GM23338 (cell line): ENCODE measurements at regions not wholly inside any gene's neighbourhood (a gene's known extent, or its start where the extent isn't known, plus 50 kb on each side); places are given as distances from the start of the nearest gene placed in this dataset.
A peak's percentile ranks its signal among the peaks of the same experiment; 100 is the strongest.

Experiments
- ATAC-seq: fragments of 200-7000 bp; cut with Tn5 transposase; 3 replicates; pipeline ENCODE4 v1.9.1; 2020
- DNase-seq: peaks from one replicate; pipeline ENCODE4 v3.0.0-alpha.2; 2015; ENCODE audit warnings: low spot score
- H2AFZ ChIP-seq: fragments of 200-600 bp; sonication (generic); 2 replicates; pipeline ENCODE4 v1.8.0; 2016; ENCODE audit warnings: antibody characterized with exemption, mild to moderate bottlenecking, moderate library complexity
- H3F3A ChIP-seq: fragments of 200-600 bp; sonication (generic); replicated peaks from 2 replicates; pipeline ENCODE4 v1.8.0; 2017; ENCODE audit warnings: antibody characterized with exemption, mixed run types, low read depth
- H3K27ac ChIP-seq: fragments of 200-600 bp; sonication (generic); 2 replicates; pipeline ENCODE4 v1.6.1; 2016; ENCODE audit warnings: low read depth
- H3K27me3 ChIP-seq: fragments of 200-600 bp; sonication (generic); 2 replicates; pipeline ENCODE4 v1.8.0; 2016; ENCODE audit warnings: mild to moderate bottlenecking, mixed run types, moderate library complexity; ENCODE audit not compliant: insufficient read depth
- H3K36me3 ChIP-seq: fragments of 200-600 bp; sonication (generic); 2 replicates; pipeline ENCODE4 v1.8.0; 2016; ENCODE audit warnings: mild to moderate bottlenecking; ENCODE audit not compliant: insufficient read depth
- H3K4me1 ChIP-seq: fragments of 200-600 bp; sonication (generic); 2 replicates; pipeline ENCODE4 v1.8.0; 2016; ENCODE audit warnings: mild to moderate bottlenecking, moderate library complexity; ENCODE audit not compliant: insufficient read depth
- H3K4me2 ChIP-seq: fragments of 200-600 bp; sonication (generic); 2 replicates; pipeline ENCODE4 v1.7.1; 2017; ENCODE audit warnings: mixed run types
- H3K4me3 ChIP-seq: fragments of 200-600 bp; sonication (generic); 2 replicates; pipeline ENCODE4 v1.6.1; 2016; ENCODE audit warnings: mixed run types
- H3K79me2 ChIP-seq: fragments of 200-600 bp; sonication (generic); replicated peaks from 2 replicates; pipeline ENCODE4 v1.8.0; 2017; ENCODE audit warnings: mild to moderate bottlenecking; ENCODE audit not compliant: insufficient read depth
- H3K9me2 ChIP-seq: fragments of 200-600 bp; sonication (generic); 2 replicates; pipeline ENCODE4 v1.8.0; 2017; ENCODE audit not compliant: insufficient read depth
- H4K20me1 ChIP-seq: fragments of 200-600 bp; sonication (generic); replicated peaks from 2 replicates; pipeline ENCODE4 v1.8.0; 2017; ENCODE audit warnings: mild to moderate bottlenecking; ENCODE audit not compliant: insufficient read depth
- H3K27ac Mint-ChIP-seq: 2 replicates; pipeline ENCODE4 v1.8.0; 2020; ENCODE audit warnings: inconsistent platforms, mild to moderate bottlenecking, moderate library complexity, mixed read lengths
- H3K27me3 Mint-ChIP-seq: 3 replicates; pipeline ENCODE4 v1.8.0; 2022; ENCODE audit warnings: low read depth, mild to moderate bottlenecking, moderate library complexity, mixed read lengths, inconsistent platforms; ENCODE audit not compliant: insufficient read depth, poor library complexity
- H3K36me3 Mint-ChIP-seq: 3 replicates; pipeline ENCODE4 v1.8.0; 2021; ENCODE audit warnings: low read depth, mild to moderate bottlenecking, inconsistent platforms, moderate library complexity, mixed read lengths
- H3K4me1 Mint-ChIP-seq: 3 replicates; pipeline ENCODE4 v1.8.0; 2020; ENCODE audit warnings: mild to moderate bottlenecking, inconsistent platforms, mixed read lengths
- H3K4me3 Mint-ChIP-seq: 3 replicates; pipeline ENCODE4 v1.8.0; 2021; ENCODE audit warnings: moderate library complexity, mild to moderate bottlenecking, inconsistent platforms, mixed read lengths
- H3K9me3 Mint-ChIP-seq: 3 replicates; pipeline ENCODE4 v1.8.0; 2020; ENCODE audit warnings: moderate library complexity, mild to moderate bottlenecking, inconsistent platforms, mixed read lengths
- CREB1 ChIP-seq: fragments of 250-450 bp; sonication (Bioruptor Pico); IDR thresholded peaks from 2 replicates; pipeline ENCODE4 v1.5.0; 2020; ENCODE audit warnings: low read depth, mild to moderate bottlenecking, moderate library complexity
- ETS1 ChIP-seq: IDR thresholded peaks from 2 replicates; pipeline ENCODE4 v1.6.1; 2016; ENCODE audit warnings: antibody characterized with exemption
- EZH2phosphoT487 ChIP-seq: fragments of 200-600 bp; sonication (generic); IDR thresholded peaks from one replicate; pipeline ENCODE4 v1.8.1; 2018; ENCODE audit warnings: antibody characterized with exemption; ENCODE audit not compliant: unreplicated experiment
- JUNB ChIP-seq: IDR thresholded peaks from one replicate; pipeline ENCODE4 v1.6.1; 2016; ENCODE audit warnings: antibody characterized with exemption; ENCODE audit not compliant: unreplicated experiment
- NANOG ChIP-seq: IDR thresholded peaks from 2 replicates; pipeline ENCODE4 v1.6.1; 2016; ENCODE audit warnings: antibody characterized with exemption, borderline replicate concordance
- POLR2AphosphoS5 ChIP-seq: IDR thresholded peaks from 2 replicates; pipeline ENCODE4 v1.6.1; 2016; ENCODE audit warnings: antibody characterized with exemption, low read depth
- REST ChIP-seq: IDR thresholded peaks from one replicate; pipeline ENCODE4 v1.6.1; 2018; ENCODE audit warnings: antibody characterized with exemption; ENCODE audit not compliant: unreplicated experiment
- STAT1 ChIP-seq: IDR thresholded peaks from one replicate; pipeline ENCODE4 v1.6.1; 2016; ENCODE audit warnings: antibody characterized with exemption; ENCODE audit not compliant: unreplicated experiment
- ZNF114 ChIP-seq: fragments of 250-450 bp; sonication (Bioruptor Pico); IDR thresholded peaks from 2 replicates; pipeline ENCODE4 v1.5.0; 2020; ENCODE audit warnings: mild to moderate bottlenecking, moderate library complexity
- ZNF331 ChIP-seq: fragments of 250-450 bp; sonication (Bioruptor Pico); IDR thresholded peaks from 2 replicates; pipeline ENCODE4 v1.5.0; 2020; ENCODE audit warnings: low read depth, mild to moderate bottlenecking, moderate library complexity
- ZNF462 ChIP-seq: fragments of 250-450 bp; sonication (Bioruptor Pico); IDR thresholded peaks from 2 replicates; pipeline ENCODE4 v1.5.0; 2020; ENCODE audit warnings: mild to moderate bottlenecking, moderate library complexity

GRCh38 chr16:46496701-46497100 lies 124.5 kb downstream of the SHCBP1 start:
- no peaks in the 10 kb centered on the region for H3F3A ChIP-seq
- H4K20me1 ChIP-seq = no peaks in the 10 kb centered on the region
- no peak overlapping the region for H3K27ac ChIP-seq
- TF ChIP-seq ETS1 (no peak), EZH2phosphoT487 (no peak), STAT1 (no peak), CREB1 (no peak)
- H3K9me2 ChIP-seq = no peaks in the 10 kb centered on the region
- H3K27me3 ChIP-seq = no peaks in the 10 kb centered on the region
- Mint-ChIP-seq H3K27me3 (no peaks in the 10 kb centered on the region), H3K27ac (no peak overlapping the region), H3K36me3 (no peaks in the 10 kb centered on the region; the same call in 2 of the 3 replicates), H3K4me1 (no peaks in the 10 kb centered on the region), H3K4me3 (no peak overlapping the region), H3K9me3 (peaks cover 79% of the 10 kb centered on the region)
- ATAC-seq (no peak), DNase-seq (no peak)
- no peaks in the 10 kb centered on the region for H3K79me2 ChIP-seq
- H2AFZ ChIP-seq = no peak overlapping the region
- H3K4me1 ChIP-seq = no peaks in the 10 kb centered on the region
- H3K36me3 ChIP-seq = no peaks in the 10 kb centered on the region
- H3K4me3 ChIP-seq = no peak overlapping the region
- H3K4me2 ChIP-seq = no peak overlapping the region

- Mint-ChIP-seq H3K27me3 (peaks cover 2% of the 10 kb centered on the region), H3K4me3 (no peak overlapping the region), H3K4me1 (no peaks in the 10 kb centered on the region), H3K36me3 (peaks cover 46% of the 10 kb centered on the region), H3K27ac (no peak overlapping the region), H3K9me3 (peaks cover 99% of the 10 kb centered on the region)
- Histone ChIP-seq H3K27ac (no peak overlapping the region), H3K9me2 (no peaks in the 10 kb centered on the region), H3K4me2 (no peak overlapping the region), H3K4me3 (no peak overlapping the region), H3K36me3 (peaks cover 4% of the 10 kb centered on the region; the same call in 1 of the 2 replicates), H4K20me1 (no peaks in the 10 kb centered on the region), H3K79me2 (no peaks in the 10 kb centered on the region), H2AFZ (no peak overlapping the region), H3F3A (no peaks in the 10 kb centered on the region), H3K27me3 (no peaks in the 10 kb centered on the region), H3K4me1 (no peaks in the 10 kb centered on the region)
- DNase-seq (peak; percentile 1), ATAC-seq (no peak)
- TF ChIP-seq ZNF114 (no peak), ETS1 (no peak), REST (no peak), ZNF462 (CRISPR knock-in tag) (no peak), ZNF331 (CRISPR knock-in tag) (no peak), JUNB (no peak), STAT1 (no peak), NANOG (no peak), POLR2AphosphoS5 (no peak), CREB1 (no peak), EZH2phosphoT487 (no peak)
Measured at GRCh38 chr16:46482895-46483294, 138.3 kb downstream of the SHCBP1 start.
